Esophagus squamous epithelium (tissue), 4 donors: ENCODE measurements at regions not wholly inside any gene's neighbourhood (a gene's known extent, or its start where the extent isn't known, plus 50 kb on each side); places are given as distances from the start of the nearest gene placed in this dataset.

Experiments used
- POLR2A ChIP-seq, 4 donors: fragments of 450-650 bp; IDR thresholded peaks; one replicate each; pipeline ENCODE4 v1.6.1; 2017; ENCODE audit warnings: antibody characterized with exemption in 4 of 4, mild to moderate bottlenecking in 4 of 4, moderate library complexity in 3 of 4
- TF ChIP-seq, protein P1 (sequence below), 6 experiments: fragments of 450-650 bp in 4 of 6; fragments of 200-600 bp in 2 of 6; sonication (generic) in 2 of 6; IDR thresholded peaks; one replicate each; pipeline ENCODE4 v1.5.1; 2016 to 2019; ENCODE audit warnings: antibody characterized with exemption in 6 of 6, mild to moderate bottlenecking in 4 of 6, moderate library complexity in 4 of 6

DNA sequence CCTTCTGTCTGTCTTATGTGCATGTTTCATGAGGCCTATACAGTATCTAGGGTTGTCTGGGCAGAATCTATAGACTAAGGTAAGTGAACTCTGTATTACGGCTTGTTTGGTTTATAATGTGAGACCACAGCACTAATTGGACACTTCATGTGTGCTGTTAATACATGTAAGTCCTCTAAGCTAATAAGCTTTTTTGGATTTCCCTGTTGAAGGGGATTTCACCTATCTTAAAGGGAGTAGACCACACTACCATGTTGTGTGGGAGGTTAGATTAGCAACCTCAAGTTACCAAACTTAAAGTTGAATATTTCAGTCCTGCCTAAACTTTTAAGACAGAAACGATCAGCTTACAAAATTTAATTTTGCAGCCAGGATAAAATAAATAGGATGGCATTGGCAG is 189.8 kb upstream of the GOLIM4 start:
- TF ChIP-seq, protein P1, sequence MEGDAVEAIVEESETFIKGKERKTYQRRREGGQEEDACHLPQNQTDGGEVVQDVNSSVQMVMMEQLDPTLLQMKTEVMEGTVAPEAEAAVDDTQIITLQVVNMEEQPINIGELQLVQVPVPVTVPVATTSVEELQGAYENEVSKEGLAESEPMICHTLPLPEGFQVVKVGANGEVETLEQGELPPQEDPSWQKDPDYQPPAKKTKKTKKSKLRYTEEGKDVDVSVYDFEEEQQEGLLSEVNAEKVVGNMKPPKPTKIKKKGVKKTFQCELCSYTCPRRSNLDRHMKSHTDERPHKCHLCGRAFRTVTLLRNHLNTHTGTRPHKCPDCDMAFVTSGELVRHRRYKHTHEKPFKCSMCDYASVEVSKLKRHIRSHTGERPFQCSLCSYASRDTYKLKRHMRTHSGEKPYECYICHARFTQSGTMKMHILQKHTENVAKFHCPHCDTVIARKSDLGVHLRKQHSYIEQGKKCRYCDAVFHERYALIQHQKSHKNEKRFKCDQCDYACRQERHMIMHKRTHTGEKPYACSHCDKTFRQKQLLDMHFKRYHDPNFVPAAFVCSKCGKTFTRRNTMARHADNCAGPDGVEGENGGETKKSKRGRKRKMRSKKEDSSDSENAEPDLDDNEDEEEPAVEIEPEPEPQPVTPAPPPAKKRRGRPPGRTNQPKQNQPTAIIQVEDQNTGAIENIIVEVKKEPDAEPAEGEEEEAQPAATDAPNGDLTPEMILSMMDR (IDR thresholded peaks at IDR 0.05), result no peak
- no peak for TF ChIP-seq POLR2A (IDR thresholded peaks at IDR 0.05)
